HG03575 (cell line): ENCODE measurements at regions not wholly inside any gene's neighbourhood (a gene's known extent, or its start where the extent isn't known, plus 50 kb on each side); places are given as distances from the start of the nearest gene placed in this dataset.

Experiments used
- ATAC-seq: cut with Tn5 transposase; IDR thresholded peaks from one replicate; pipeline ENCODE4 v1.9.1; 2021; ENCODE audit not compliant: unreplicated experiment, insufficient number of reproducible peaks, low FRiP score; ENCODE audit errors: extremely low read depth

GRCh38 chr13:79791471-79792042, 310.6 kb downstream of the NDFIP2 start:
- ATAC-seq: no peak

GRCh38 chr13:79786176-79786575, 305.2 kb downstream of the NDFIP2 start:
- ATAC-seq: no peak

- ATAC-seq: no peak
These were observed 301.7 kb downstream of the NDFIP2 start for GRCh38 chr13:79782541-79783205.

GRCh38 chr13:79781829-79782540, 301.0 kb downstream of the NDFIP2 start:
- ATAC-seq: no peak

GRCh38 chr13:79780240-79780639, 299.3 kb downstream of the NDFIP2 start:
- no peak for ATAC-seq

- no peak for ATAC-seq
These were observed 298.8 kb downstream of the NDFIP2 start for GRCh38 chr13:79779761-79780160.

GRCh38 chr13:79778741-79779460, 297.9 kb downstream of the NDFIP2 start:
- no peak for ATAC-seq

GRCh38 chr13:79777504-79777903, 296.5 kb downstream of the NDFIP2 start:
- ATAC-seq: no peak

GRCh38 chr13:79776531-79777295, 295.8 kb downstream of the NDFIP2 start:
- no peak for ATAC-seq

- ATAC-seq: no peak
These were observed 294.9 kb downstream of the NDFIP2 start for GRCh38 chr13:79775830-79776229.

- no peak for ATAC-seq
These were observed 291.9 kb downstream of the NDFIP2 start for GRCh38 chr13:79772811-79773210.

- ATAC-seq: no peak
These were observed 290.5 kb downstream of the NDFIP2 start for GRCh38 chr13:79771493-79771892.

- ATAC-seq: no peak
These were observed 289.1 kb downstream of the NDFIP2 start for GRCh38 chr13:79770056-79770455.

GRCh38 chr13:79767126-79767525, 286.2 kb downstream of the NDFIP2 start:
- no peak for ATAC-seq

GRCh38 chr13:79765331-79765730, 284.4 kb downstream of the NDFIP2 start:
- no peak for ATAC-seq

- ATAC-seq: no peak
These were observed 269.1 kb downstream of the NDFIP2 start for GRCh38 chr13:79749984-79750551.

GRCh38 chr13:79749566-79749965, 268.6 kb downstream of the NDFIP2 start:
- ATAC-seq: no peak

- ATAC-seq: no peak
These were observed 264.1 kb downstream of the NDFIP2 start for GRCh38 chr13:79745081-79745480.

- ATAC-seq: no peak
These were observed 262.0 kb downstream of the NDFIP2 start for GRCh38 chr13:79742923-79743322.
